Central memory CD8-positive, alpha-beta T cell (primary cell): ENCODE measurements at regions not wholly inside any gene's neighbourhood (a gene's known extent, or its start where the extent isn't known, plus 50 kb on each side); places are given as distances from the start of the nearest gene placed in this dataset.

ENCODE experiments used
- ATAC-seq: fragments of 150-1000 bp; cut with Tn5 transposase; replicated peaks from 2 replicates; pipeline ENCODE4 v1.10.0; 2022; ENCODE audit warnings: mild to moderate bottlenecking, moderate FRiP score, moderate number of reproducible peaks; ENCODE audit not compliant: poor library complexity, severe bottlenecking; ENCODE audit errors: extremely low read depth
- DNase-seq, 2 donors: peaks; one replicate each; pipeline ENCODE4 v3.0.0; 2021; ENCODE audit warnings: low spot score in 2 of 2
- H3K27ac Mint-ChIP-seq: one replicate; pipeline ENCODE4 v1.8.0; 2022; ENCODE audit warnings: low read depth, mild to moderate bottlenecking, moderate library complexity, mixed read lengths
- H3K27me3 Mint-ChIP-seq: one replicate; pipeline ENCODE4 v1.8.0; 2022; ENCODE audit warnings: mixed read lengths
- H3K36me3 Mint-ChIP-seq: one replicate; pipeline ENCODE4 v1.8.0; 2022; ENCODE audit warnings: mild to moderate bottlenecking, moderate library complexity, mixed read lengths; ENCODE audit not compliant: insufficient read depth
- H3K4me1 Mint-ChIP-seq: one replicate; pipeline ENCODE4 v1.8.0; 2022; ENCODE audit warnings: mixed read lengths
- H3K4me3 Mint-ChIP-seq: one replicate; pipeline ENCODE4 v1.8.0; 2022; ENCODE audit warnings: mild to moderate bottlenecking, moderate library complexity, mixed read lengths
- H3K9me3 Mint-ChIP-seq: one replicate; pipeline ENCODE4 v1.8.0; 2022; ENCODE audit warnings: mixed read lengths

DNA sequence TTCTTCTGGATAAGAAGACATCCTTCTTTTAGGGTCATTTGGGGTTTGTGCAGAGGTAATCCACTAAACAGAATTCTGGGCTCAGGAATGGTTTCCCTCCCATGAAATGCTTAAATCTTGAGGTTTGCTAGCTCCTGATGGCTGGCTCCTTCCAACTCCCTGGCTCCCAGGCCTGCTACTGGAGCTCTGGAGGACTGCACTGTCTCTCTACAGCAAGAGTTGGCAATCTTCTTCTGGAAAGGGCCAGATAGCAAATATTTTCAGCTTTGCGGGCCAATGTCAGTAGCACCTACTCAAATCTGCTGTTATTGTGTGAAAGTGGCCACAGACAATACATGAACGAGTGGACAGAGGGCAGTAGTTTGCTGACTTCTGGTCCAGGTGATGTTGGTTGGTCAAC is 174.2 kb upstream of the CTBP2 start:
- Mint-ChIP-seq H3K4me3 (no peak overlapping the region), H3K4me1 (no peaks in the 10 kb centered on the region), H3K36me3 (no peaks in the 10 kb centered on the region), H3K27ac (no peak overlapping the region), H3K9me3 (no peaks in the 10 kb centered on the region), H3K27me3 (no peaks in the 10 kb centered on the region)
- DNase-seq, result no peak
- no peak for ATAC-seq

DNA sequence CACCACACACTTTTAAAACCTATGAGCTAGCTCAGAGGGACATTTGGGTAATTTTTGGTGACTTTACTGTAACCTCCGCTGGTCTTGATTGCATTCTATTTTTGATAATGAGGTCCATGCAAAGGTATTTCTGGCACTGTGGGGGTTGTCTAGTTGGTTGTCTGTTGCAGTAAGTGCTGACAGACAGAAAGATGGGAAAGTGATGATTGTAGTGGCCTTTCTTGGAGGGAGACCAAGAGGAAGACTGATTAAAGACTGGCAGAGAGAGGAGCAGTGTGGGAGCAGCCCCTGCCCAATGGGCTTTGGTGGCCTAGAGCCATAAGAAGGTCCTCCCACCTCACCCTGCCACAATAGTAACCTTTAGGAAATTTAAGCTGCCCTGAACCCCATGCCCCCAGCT is 173.4 kb upstream of the CTBP2 start:
- no peaks in the 10 kb centered on the region for H3K4me1 Mint-ChIP-seq
- ATAC-seq (no peak), DNase-seq (no peak)
- H3K27ac Mint-ChIP-seq, result no peak overlapping the region
- no peaks in the 10 kb centered on the region for H3K36me3 Mint-ChIP-seq
- H3K9me3 Mint-ChIP-seq, result no peaks in the 10 kb centered on the region
- H3K27me3 Mint-ChIP-seq, result no peaks in the 10 kb centered on the region
- no peak overlapping the region for H3K4me3 Mint-ChIP-seq

DNA sequence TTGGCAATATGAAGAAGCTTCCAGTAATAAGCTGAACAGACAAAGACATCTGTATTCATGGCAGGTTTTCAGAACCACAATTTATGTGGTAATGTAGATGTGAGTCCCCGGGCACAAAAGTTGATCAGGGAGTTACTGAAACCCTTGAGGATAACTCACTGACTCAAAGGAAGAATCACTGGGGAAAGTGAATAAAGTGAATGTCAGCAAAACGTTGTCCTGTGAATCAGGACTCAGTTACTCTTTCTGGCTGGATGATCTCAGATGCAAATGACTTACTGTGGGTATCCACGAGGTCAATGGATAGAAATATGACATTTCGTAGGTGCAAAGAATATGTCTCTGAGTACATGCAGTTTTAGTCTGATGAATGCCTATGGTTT is 172.8 kb upstream of the CTBP2 start:
- H3K4me1 Mint-ChIP-seq, result no peaks in the 10 kb centered on the region
- H3K4me3 Mint-ChIP-seq, result no peak overlapping the region
- ATAC-seq (no peak), DNase-seq (no peak)
- H3K27me3 Mint-ChIP-seq, result peaks cover under 1% of the 10 kb centered on the region
- no peak overlapping the region for H3K27ac Mint-ChIP-seq
- no peaks in the 10 kb centered on the region for H3K9me3 Mint-ChIP-seq
- H3K36me3 Mint-ChIP-seq, result no peaks in the 10 kb centered on the region

DNA sequence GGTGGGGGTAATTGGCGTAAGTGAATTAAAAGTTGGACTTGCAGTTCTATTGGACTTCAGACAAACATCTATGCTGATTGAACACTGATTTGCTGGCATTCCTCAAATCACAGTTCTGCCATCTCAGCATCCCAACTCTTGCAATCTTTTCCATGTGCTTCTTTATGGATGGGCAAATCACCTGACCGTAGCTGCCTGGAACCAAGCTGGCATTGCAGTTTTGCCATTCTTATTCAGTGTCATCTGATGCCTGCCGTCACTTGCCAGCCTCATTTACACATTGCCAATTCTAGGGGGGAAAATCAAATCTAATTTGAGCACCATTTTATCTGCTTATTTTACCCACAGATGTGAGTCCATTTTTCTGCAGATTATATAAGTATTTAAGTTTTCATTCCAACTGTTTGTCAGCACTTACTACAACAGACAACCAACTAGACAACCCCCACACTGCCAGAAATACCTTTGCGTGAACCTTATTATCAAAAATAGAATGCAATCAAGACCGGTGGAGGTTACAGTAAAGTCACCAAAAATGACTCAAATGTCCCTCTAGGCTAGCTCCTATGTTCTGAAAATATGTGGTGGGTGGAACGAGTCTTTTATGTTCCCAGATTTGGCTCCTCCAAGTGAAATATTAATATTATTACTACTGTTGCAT is 172.3 kb upstream of the CTBP2 start:
- no peaks in the 10 kb centered on the region for H3K9me3 Mint-ChIP-seq
- H3K27ac Mint-ChIP-seq, result no peak overlapping the region
- no peaks in the 10 kb centered on the region for H3K4me1 Mint-ChIP-seq
- DNase-seq (no peak), ATAC-seq (no peak)
- H3K36me3 Mint-ChIP-seq, result no peaks in the 10 kb centered on the region
- H3K4me3 Mint-ChIP-seq, result no peak overlapping the region
- peaks cover 6% of the 10 kb centered on the region for H3K27me3 Mint-ChIP-seq

DNA sequence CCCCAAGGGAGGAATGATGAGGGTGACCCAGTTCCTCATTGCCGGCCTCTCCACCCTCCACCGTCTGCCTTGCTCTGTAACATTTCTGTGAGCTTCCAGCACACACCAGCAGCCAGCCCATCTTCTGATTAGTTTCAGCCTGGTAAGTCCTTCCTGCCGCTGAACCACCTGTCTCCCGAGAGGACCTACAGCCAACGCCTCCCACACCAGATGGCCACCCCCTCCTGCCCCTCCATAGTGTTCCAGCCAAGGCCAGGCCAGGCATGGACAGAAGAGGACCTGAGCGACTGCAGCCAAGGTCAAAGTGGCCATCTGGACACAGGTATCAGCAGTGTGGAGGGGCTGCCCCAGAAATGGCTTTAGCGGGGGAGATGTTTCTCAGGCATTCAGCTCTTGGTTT is 170.7 kb upstream of the CTBP2 start:
- Mint-ChIP-seq H3K9me3 (no peaks in the 10 kb centered on the region), H3K36me3 (no peaks in the 10 kb centered on the region), H3K27ac (no peak overlapping the region), H3K4me1 (no peaks in the 10 kb centered on the region), H3K4me3 (no peak overlapping the region), H3K27me3 (peaks cover 14% of the 10 kb centered on the region)
- DNase-seq (no peak), ATAC-seq (no peak)

DNA sequence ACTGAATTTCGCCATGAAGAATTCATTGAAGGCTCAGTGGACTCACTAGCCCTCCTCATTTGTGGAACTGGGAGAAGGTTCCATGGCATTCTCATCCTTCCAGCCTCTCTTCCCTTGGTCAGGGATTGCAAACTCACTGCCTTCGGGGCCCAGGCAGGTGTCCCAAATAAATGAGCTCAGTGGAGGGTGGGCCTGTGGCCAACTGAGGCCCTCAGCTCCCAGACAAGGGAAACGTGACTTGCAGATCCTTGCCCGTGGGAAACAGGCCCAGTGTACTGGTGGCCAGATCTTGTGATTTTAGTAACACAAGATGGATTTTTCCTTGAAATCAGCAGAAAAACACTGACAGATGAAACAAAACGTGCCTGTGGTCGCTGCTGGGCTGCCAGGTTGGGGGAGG is 168.7 kb upstream of the CTBP2 start:
- peaks cover 7% of the 10 kb centered on the region for H3K9me3 Mint-ChIP-seq
- H3K36me3 Mint-ChIP-seq, result no peaks in the 10 kb centered on the region
- no peak for DNase-seq
- no peak for ATAC-seq
- H3K27me3 Mint-ChIP-seq, result peaks cover 14% of the 10 kb centered on the region
- H3K4me3 Mint-ChIP-seq, result no peak overlapping the region
- no peaks in the 10 kb centered on the region for H3K4me1 Mint-ChIP-seq
- no peak overlapping the region for H3K27ac Mint-ChIP-seq

DNA sequence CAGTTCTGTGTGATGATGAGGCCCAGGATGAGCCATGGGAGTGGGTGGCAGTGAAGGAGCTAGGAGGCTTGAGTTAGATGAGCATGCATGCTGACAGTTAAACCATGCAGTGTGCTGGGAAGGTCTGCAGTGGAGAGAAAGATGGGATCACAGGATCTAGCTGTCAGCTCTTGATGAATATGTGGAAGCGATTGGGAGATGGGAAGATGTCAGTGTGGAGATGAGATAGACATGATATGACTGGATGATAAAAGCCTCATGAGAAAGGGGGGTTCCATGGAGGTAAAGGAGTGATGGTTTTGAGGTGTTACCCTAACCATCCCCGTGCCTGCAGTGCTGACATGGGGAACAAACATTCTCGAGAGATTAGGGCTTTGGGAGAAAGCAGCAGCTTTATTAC is 165.0 kb upstream of the CTBP2 start:
- no peak for DNase-seq
- peaks cover 7% of the 10 kb centered on the region for H3K9me3 Mint-ChIP-seq
- H3K27me3 Mint-ChIP-seq, result peaks cover 14% of the 10 kb centered on the region
- no peak overlapping the region for H3K27ac Mint-ChIP-seq
- no peaks in the 10 kb centered on the region for H3K36me3 Mint-ChIP-seq
- H3K4me3 Mint-ChIP-seq, result no peak overlapping the region
- no peaks in the 10 kb centered on the region for H3K4me1 Mint-ChIP-seq
- no peak for ATAC-seq

DNA sequence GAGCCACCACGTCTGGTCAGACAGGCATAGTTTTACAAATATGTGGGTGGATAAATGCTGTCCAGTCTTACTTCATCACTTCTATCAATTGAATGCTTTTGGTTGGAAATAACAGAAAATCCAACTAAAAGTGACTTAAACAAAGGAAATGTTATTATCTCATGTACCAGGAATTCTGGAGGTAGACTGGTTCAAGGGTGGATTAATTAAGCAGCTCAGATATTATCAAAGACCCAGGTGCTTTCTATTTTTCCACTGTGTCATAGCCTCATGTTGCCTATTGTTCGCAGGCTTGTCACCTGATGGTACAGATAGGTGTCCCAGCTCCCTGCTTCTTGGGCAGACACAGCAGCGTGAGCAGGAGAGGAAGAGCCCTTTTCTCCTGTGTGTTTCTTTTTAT is 156.1 kb upstream of the CTBP2 start:
- no peak for ATAC-seq
- Mint-ChIP-seq H3K4me1 (no peaks in the 10 kb centered on the region), H3K27me3 (no peaks in the 10 kb centered on the region)

DNA sequence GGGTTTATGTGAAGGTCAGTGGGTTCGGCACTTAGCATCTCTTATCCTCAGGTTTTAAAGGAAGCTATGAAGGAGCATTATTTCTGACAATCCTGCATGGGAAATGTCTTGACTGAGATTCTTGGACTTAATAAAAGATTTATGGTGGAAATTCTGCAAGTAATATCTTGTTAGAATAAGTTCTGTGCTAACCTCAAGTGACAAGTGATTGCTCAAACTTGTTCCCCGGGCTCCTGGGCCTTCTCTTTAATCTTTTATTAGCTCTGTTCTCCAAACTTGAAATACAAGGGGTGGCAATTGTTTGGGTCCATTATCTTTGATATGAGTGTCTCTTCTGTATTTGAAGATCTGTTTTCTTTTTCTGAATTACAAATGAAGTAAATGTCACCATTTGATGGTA is 140.6 kb upstream of the CTBP2 start:
- H3K4me3 Mint-ChIP-seq, result no peak overlapping the region
- peaks cover 20% of the 10 kb centered on the region for H3K27me3 Mint-ChIP-seq
- DNase-seq (no peak), ATAC-seq (no peak)
- H3K36me3 Mint-ChIP-seq, result no peaks in the 10 kb centered on the region
- no peak overlapping the region for H3K27ac Mint-ChIP-seq
- H3K4me1 Mint-ChIP-seq, result no peaks in the 10 kb centered on the region
- H3K9me3 Mint-ChIP-seq, result peaks cover 5% of the 10 kb centered on the region

More for the DNA sequence above, 156.1 kb upstream of the CTBP2 start:
- H3K27ac Mint-ChIP-seq, result no peak overlapping the region
- H3K4me3 Mint-ChIP-seq, result no peak overlapping the region
- DNase-seq, result no peak
- H3K9me3 Mint-ChIP-seq, result no peaks in the 10 kb centered on the region
- no peaks in the 10 kb centered on the region for H3K36me3 Mint-ChIP-seq

DNA sequence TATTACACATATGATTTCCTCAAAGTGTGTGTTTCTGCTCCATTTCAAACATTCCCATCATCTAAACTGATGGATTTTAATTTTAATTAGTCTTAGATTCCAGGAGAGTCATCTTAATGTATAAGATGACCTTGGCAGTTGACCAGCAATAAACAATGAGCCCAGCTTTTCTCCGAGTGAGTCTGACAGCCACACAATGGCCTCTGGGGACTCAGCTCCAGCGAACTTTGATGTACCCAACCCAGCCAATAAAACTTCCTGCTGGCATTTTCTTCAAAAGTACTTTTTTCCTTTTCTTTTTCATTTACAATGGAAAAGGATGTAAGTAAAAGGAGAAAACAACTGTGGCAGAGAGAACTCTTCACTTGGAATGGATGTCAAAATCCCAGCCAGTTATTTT is 139.1 kb upstream of the CTBP2 start:
- Mint-ChIP-seq H3K4me1 (no peaks in the 10 kb centered on the region), H3K27ac (no peak overlapping the region), H3K9me3 (peaks cover 5% of the 10 kb centered on the region), H3K4me3 (no peak overlapping the region), H3K27me3 (peaks cover 20% of the 10 kb centered on the region), H3K36me3 (no peaks in the 10 kb centered on the region)
- no peak for ATAC-seq
- DNase-seq, result no peak

DNA sequence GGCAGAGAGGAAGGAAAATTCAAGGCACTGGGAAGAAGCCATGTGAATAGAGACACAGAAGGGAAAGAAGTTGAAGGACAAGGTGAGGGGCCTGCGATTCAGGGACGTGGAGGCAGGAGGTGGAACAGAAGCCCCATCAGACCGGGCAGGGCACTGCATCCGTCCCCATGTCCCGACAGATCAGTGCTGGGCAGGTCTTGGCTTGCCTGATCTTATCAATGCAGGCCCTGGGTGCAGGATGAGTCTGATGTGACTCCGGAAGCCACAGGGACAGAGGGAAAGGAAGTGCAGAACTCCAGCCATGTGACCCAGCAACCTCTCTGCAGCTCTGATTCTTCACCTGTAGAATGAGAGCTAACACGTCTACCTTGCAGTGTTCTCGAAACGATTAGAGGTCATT is 136.2 kb upstream of the CTBP2 start:
- Mint-ChIP-seq H3K36me3 (no peaks in the 10 kb centered on the region), H3K4me1 (no peaks in the 10 kb centered on the region), H3K27ac (no peak overlapping the region), H3K4me3 (no peak overlapping the region), H3K9me3 (peaks cover 5% of the 10 kb centered on the region), H3K27me3 (peaks cover 11% of the 10 kb centered on the region)
- ATAC-seq (no peak), DNase-seq (no peak)

DNA sequence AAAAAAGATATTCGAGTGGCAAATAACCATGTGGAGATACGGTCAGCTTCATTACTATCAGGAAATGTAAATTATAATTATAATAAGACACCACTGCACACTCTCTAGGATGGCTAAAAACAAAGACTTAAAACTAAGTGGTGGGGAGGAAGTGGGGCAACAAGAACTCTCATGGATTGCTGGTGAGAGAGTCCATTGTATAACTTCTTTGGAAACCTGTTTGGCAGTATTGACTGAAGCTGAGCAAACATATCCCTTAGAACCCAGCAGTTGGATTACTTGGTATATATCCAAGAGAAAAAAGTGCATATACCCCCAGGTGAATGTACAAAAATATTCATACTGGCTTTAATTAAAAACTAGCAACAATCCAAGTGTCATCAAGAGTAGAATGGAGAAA is 133.7 kb upstream of the CTBP2 start:
- peaks cover 11% of the 10 kb centered on the region for H3K9me3 Mint-ChIP-seq
- DNase-seq (no peak), ATAC-seq (no peak)
- H3K4me1 Mint-ChIP-seq, result no peaks in the 10 kb centered on the region
- H3K4me3 Mint-ChIP-seq, result no peak overlapping the region
- no peaks in the 10 kb centered on the region for H3K36me3 Mint-ChIP-seq
- H3K27ac Mint-ChIP-seq, result no peak overlapping the region
- H3K27me3 Mint-ChIP-seq, result peaks cover 6% of the 10 kb centered on the region

DNA sequence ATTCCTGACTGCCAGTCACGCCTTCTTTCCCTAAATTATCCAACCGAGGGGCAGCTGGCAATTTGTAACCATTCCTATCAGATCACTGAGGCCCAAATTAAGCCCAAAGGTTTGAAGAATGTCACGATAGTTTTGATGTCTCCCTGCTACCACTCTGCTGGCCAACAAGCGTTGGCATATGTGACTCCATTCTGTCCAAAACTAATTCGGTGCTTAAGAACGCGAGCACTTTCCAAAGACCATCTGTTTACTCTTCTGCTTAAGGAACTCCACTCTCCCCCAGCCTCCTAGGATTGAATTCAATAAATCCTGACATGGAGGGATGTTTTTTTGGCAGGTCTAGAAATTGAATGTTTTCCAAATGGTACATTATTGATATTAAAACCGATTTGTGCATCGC is 131.5 kb upstream of the CTBP2 start:
- Mint-ChIP-seq H3K4me1 (no peaks in the 10 kb centered on the region), H3K4me3 (no peak overlapping the region), H3K27me3 (peaks cover 16% of the 10 kb centered on the region), H3K36me3 (no peaks in the 10 kb centered on the region), H3K27ac (no peak overlapping the region), H3K9me3 (peaks cover 14% of the 10 kb centered on the region)
- ATAC-seq (no peak), DNase-seq (no peak)

DNA sequence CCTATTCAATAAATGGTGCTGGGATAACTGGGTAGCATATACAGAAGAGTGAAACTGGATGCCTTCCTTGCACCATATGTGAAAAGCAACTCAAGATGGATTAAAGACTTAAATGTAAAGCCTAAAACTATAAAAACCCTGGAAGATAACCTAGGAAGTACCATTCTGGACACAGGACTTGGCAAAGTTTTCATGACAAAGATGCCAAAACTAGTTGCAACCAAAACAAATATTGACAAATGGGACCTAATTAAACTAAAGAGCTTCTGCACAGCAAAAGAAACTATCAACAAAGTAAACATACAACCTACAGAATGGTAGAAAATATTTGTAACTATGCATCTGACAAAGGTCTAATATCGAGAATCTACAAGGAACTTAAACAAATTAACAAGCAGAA is 129.1 kb upstream of the CTBP2 start:
- no peak for DNase-seq
- Mint-ChIP-seq H3K4me3 (no peak overlapping the region), H3K36me3 (no peaks in the 10 kb centered on the region), H3K4me1 (no peaks in the 10 kb centered on the region), H3K27me3 (peaks cover 20% of the 10 kb centered on the region), H3K9me3 (peaks cover 10% of the 10 kb centered on the region), H3K27ac (no peak overlapping the region)
- no peak for ATAC-seq
